Coronary artery (tissue), 2 donors: ENCODE measurements at regions not wholly inside any gene's neighbourhood (a gene's known extent, or its start where the extent isn't known, plus 50 kb on each side); places are given as distances from the start of the nearest gene placed in this dataset.

Experiments
- DNase-seq: peaks from one replicate; pipeline ENCODE4 v3.0.0-alpha.2; 2017; ENCODE audit warnings: low spot score
- H3K27ac ChIP-seq, 2 donors: fragments of 200-600 bp; sonication (generic); one replicate each; pipeline ENCODE4 v1.5.1; 2016 to 2019
- H3K4me3 ChIP-seq: fragments of 200-600 bp; sonication (generic); 2 replicates; pipeline ENCODE4 v1.5.1; 2016; ENCODE audit warnings: mild to moderate bottlenecking, moderate library complexity
- CTCF ChIP-seq: fragments of 200-600 bp; sonication (generic); IDR thresholded peaks from one replicate; pipeline ENCODE4 v1.5.1; 2019; ENCODE audit warnings: antibody characterized with exemption

- Histone ChIP-seq H3K27ac (no peak overlapping the region), H3K4me3 (no peak overlapping the region)
- no peak for TF ChIP-seq CTCF
- DNase-seq: no peak
Observed at GRCh38 chr5:125148706-125149105, 402.3 kb upstream of the ZNF608 start.

GRCh38 chr5:125149110-125149509 lies 402.7 kb upstream of the ZNF608 start:
- DNase-seq: no peak
- Histone ChIP-seq H3K27ac (no peak overlapping the region), H3K4me3 (no peak overlapping the region)
- no peak for TF ChIP-seq CTCF

- no peak for DNase-seq
- TF ChIP-seq CTCF: no peak
Observed at GRCh38 chr5:125149527-125149926, 403.1 kb upstream of the ZNF608 start.

GRCh38 chr5:125150041-125150669 lies 403.7 kb upstream of the ZNF608 start:
- TF ChIP-seq CTCF: no peak
- no peak overlapping the region for H3K4me3 ChIP-seq
- DNase-seq: no peak
- H3K27ac ChIP-seq: no peak overlapping the region

More at GRCh38 chr5:125149527-125149926, 403.1 kb upstream of the ZNF608 start:
- H3K27ac ChIP-seq: no peak overlapping the region
- no peak overlapping the region for H3K4me3 ChIP-seq

GRCh38 chr5:125151150-125151900 lies 404.9 kb upstream of the ZNF608 start:
- no peak for DNase-seq
- Histone ChIP-seq H3K4me3 (no peak overlapping the region), H3K27ac (no peak overlapping the region)
- no peak for TF ChIP-seq CTCF

GRCh38 chr5:125152044-125152443 lies 405.6 kb upstream of the ZNF608 start:
- no peak for TF ChIP-seq CTCF
- H3K4me3 ChIP-seq: no peak overlapping the region
- DNase-seq: no peak
- no peak overlapping the region for H3K27ac ChIP-seq
